Iris pigment epithelial cell (primary cell): ENCODE measurements at regions not wholly inside any gene's neighbourhood (a gene's known extent, or its start where the extent isn't known, plus 50 kb on each side); places are given as distances from the start of the nearest gene placed in this dataset.

ENCODE experiments used
- DNase-seq: peaks from one replicate; pipeline ENCODE4 v3.0.0-alpha.2; 2011; ENCODE audit warnings: low read depth

- DNase-seq, result no peak
These were observed 57.3 kb downstream of the CYTL1 start for GRCh38 chr4:4961936-4962335.

- no peak for DNase-seq
These were observed 56.3 kb downstream of the CYTL1 start for GRCh38 chr4:4962928-4963327.
